Right lobe of liver (tissue), 4 donors: ENCODE measurements at regions not wholly inside any gene's neighbourhood (a gene's known extent, or its start where the extent isn't known, plus 50 kb on each side); places are given as distances from the start of the nearest gene placed in this dataset.

Experiments
- CTCF ChIP-seq, 4 donors: fragments of 200-600 bp in 3 of 4; fragments of 450-650 bp in 1 of 4; IDR thresholded peaks; one replicate each; pipeline versions ENCODE4 v1.5.1 to v1.8.0; 2016 to 2022; ENCODE audit warnings: antibody characterized with exemption in 4 of 4, mild to moderate bottlenecking in 2 of 4
- POLR2A ChIP-seq: fragments of 450-650 bp; IDR thresholded peaks from one replicate; pipeline ENCODE4 v1.6.1; 2017; ENCODE audit warnings: antibody characterized with exemption, mild to moderate bottlenecking
- donor health status: DM: no; HTN: no; CAD: no.
- donor health status: DM: no; HTN: no; CAD: no.
- donor health status: DM: no; HTN: yes; CAD: no.

GRCh38 chr14:105978618-105979295 lies 452.4 kb downstream of the TMEM121 start:
- TF ChIP-seq POLR2A (no peak), CTCF (IDR thresholded peaks at IDR 0.05) (no peak)
